PC-3 (cell line): ENCODE measurements at regions not wholly inside any gene's neighbourhood (a gene's known extent, or its start where the extent isn't known, plus 50 kb on each side); places are given as distances from the start of the nearest gene placed in this dataset.

Experiments
- ATAC-seq: fragments of 200-7000 bp; cut with Tn5 transposase; 2 replicates; pipeline ENCODE4 v1.9.1; 2020; ENCODE audit warnings: mild to moderate bottlenecking, moderate library complexity
- BruUV-seq: library from RNA; stranded (reverse); fragments of 400-500 nt; replicated peaks from 2 replicates; lab custom pipeline; 2021; lab: Mats Ljungman, UMichigan
- CTCF ChIA-PET: fragments of 300-600 bp; sonication (Branson Sonifier 250); formaldehyde crosslinking; loops from one replicate; lab custom pipeline; 2022; ENCODE audit warnings: antibody characterized with exemption; lab: Charles Lee
- POLR2A ChIA-PET: fragments of 300-600 bp; sonication (Branson Sonifier 250); formaldehyde crosslinking; loops from one replicate; lab custom pipeline; 2022; ENCODE audit warnings: antibody characterized with exemption; ENCODE audit not compliant: unreplicated experiment; lab: Charles Lee
- DNase-seq: peaks from one replicate; pipeline ENCODE4 v3.0.0-alpha.2; 2015
- H2AFZ ChIP-seq: fragments of 300-600 bp; sonication (generic); 2 replicates; pipeline ENCODE4 v1.6.0; 2016; ENCODE audit warnings: antibody characterized with exemption, low read length
- H3F3A ChIP-seq: fragments of 300-600 bp; sonication (generic); one replicate; pipeline ENCODE4 v1.6.0; 2017; ENCODE audit warnings: antibody characterized with exemption, low read length, control low read depth, mild to moderate bottlenecking; ENCODE audit not compliant: unreplicated experiment
- H3K27ac ChIP-seq: fragments of 300-600 bp; sonication (generic); 2 replicates; pipeline ENCODE4 v1.5.1; 2016; ENCODE audit warnings: mild to moderate bottlenecking, low read length
- H3K27me3 ChIP-seq: fragments of 300-600 bp; sonication (generic); 2 replicates; pipeline ENCODE4 v1.6.1; 2016; ENCODE audit warnings: low read length, mixed read lengths
- H3K36me3 ChIP-seq: fragments of 300-600 bp; sonication (generic); 2 replicates; pipeline ENCODE4 v1.6.1; 2016; ENCODE audit warnings: low read depth, mixed run types, low read length, mixed read lengths
- H3K4me1 ChIP-seq: fragments of 300-600 bp; sonication (generic); 2 replicates; pipeline ENCODE4 v1.5.1; 2016; ENCODE audit warnings: low read length; ENCODE audit not compliant: insufficient read depth
- H3K4me2 ChIP-seq: fragments of 300-600 bp; sonication (generic); 2 replicates; pipeline ENCODE4 v1.6.0; 2016; ENCODE audit warnings: low read length
- H3K4me3 ChIP-seq: fragments of 300-600 bp; sonication (generic); 2 replicates; pipeline ENCODE4 v1.5.1; 2016; ENCODE audit warnings: mild to moderate bottlenecking, low read length, mixed read lengths
- H3K79me2 ChIP-seq: fragments of 300-600 bp; sonication (generic); 2 replicates; pipeline ENCODE4 v1.6.1; 2017; ENCODE audit warnings: low read length, mixed read lengths
- H3K9ac ChIP-seq: fragments of 300-600 bp; sonication (generic); 2 replicates; pipeline ENCODE4 v1.6.0; 2016; ENCODE audit warnings: mild to moderate bottlenecking, low read length
- H3K9me2 ChIP-seq: fragments of 300-600 bp; sonication (generic); replicated peaks from 2 replicates; pipeline ENCODE4 v1.6.1; 2016; ENCODE audit warnings: mixed run types, low read length, mixed read lengths
- H3K9me3 ChIP-seq: fragments of 300-600 bp; sonication (generic); 2 replicates; pipeline ENCODE4 v1.6.1; 2016; ENCODE audit warnings: low read length, mixed read lengths
- H4K20me1 ChIP-seq: fragments of 300-600 bp; sonication (generic); 2 replicates; pipeline ENCODE4 v1.6.1; 2016; ENCODE audit warnings: low read length, mixed read lengths
- EZH2 ChIP-seq: fragments of 300-600 bp; sonication (generic); IDR thresholded peaks from one replicate; pipeline ENCODE4 v1.6.1; 2017; ENCODE audit warnings: antibody characterized with exemption, mild to moderate bottlenecking, low read length; ENCODE audit not compliant: unreplicated experiment
- EZH2phosphoT487 ChIP-seq: fragments of 300-600 bp; sonication (generic); IDR thresholded peaks from 2 replicates; pipeline ENCODE4 v1.6.1; 2018; ENCODE audit warnings: mild to moderate bottlenecking, antibody characterized with exemption, low read length, borderline replicate concordance
- intact Hi-C: fragments of 100-400 bp; cut with micrococcal nuclease; formaldehyde crosslinking; loops from 2 replicates; pipeline ENCODE4 v1.9.0; 2023
- TF ChIP-seq, protein P1 (sequence below): fragments of 300-600 bp; sonication (generic); conservative IDR thresholded peaks from 2 replicates; pipeline ENCODE4 v1.5.1; 2017; ENCODE audit warnings: antibody characterized with exemption, low read depth, mild to moderate bottlenecking, low read length

DNA sequence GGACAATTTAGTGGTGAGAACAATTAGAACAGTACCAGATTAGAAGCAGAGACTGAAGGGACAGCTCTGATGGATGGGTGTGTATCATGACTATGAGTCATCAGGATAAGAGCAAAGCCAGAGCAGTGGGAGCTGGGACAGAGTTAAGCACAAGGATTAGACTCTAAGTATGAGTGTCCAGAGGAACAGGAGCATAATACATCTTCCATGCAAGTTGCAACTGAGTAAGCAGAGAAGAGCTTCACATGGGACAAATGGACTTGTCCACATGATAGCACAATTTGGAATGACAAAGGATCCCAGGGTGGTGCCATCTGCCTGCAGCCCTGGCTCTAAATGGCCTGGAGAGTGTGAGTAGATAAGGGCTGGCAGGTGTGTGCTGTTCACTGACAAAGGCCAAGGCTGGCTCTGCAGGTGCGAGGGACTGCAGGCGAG lies 226.4 kb upstream of the CAND1 start:
- DNase-seq (peak; percentile 69), ATAC-seq (peak; percentile 68)
- peaks cover 8% of the 10 kb centered on the region for H3F3A ChIP-seq
- TF ChIP-seq EZH2phosphoT487 (no peak), EZH2 (no peak)
- TF ChIP-seq, protein P1, sequence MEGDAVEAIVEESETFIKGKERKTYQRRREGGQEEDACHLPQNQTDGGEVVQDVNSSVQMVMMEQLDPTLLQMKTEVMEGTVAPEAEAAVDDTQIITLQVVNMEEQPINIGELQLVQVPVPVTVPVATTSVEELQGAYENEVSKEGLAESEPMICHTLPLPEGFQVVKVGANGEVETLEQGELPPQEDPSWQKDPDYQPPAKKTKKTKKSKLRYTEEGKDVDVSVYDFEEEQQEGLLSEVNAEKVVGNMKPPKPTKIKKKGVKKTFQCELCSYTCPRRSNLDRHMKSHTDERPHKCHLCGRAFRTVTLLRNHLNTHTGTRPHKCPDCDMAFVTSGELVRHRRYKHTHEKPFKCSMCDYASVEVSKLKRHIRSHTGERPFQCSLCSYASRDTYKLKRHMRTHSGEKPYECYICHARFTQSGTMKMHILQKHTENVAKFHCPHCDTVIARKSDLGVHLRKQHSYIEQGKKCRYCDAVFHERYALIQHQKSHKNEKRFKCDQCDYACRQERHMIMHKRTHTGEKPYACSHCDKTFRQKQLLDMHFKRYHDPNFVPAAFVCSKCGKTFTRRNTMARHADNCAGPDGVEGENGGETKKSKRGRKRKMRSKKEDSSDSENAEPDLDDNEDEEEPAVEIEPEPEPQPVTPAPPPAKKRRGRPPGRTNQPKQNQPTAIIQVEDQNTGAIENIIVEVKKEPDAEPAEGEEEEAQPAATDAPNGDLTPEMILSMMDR = no peak
- H3K79me2 ChIP-seq = no peaks in the 10 kb centered on the region
- no peaks in the 10 kb centered on the region for H3K9me2 ChIP-seq
- no peaks in the 10 kb centered on the region for H3K9me3 ChIP-seq
- CTCF ChIA-PET = no interaction called here
- H4K20me1 ChIP-seq = no peaks in the 10 kb centered on the region
- POLR2A ChIA-PET = interaction anchor here (0.6 kb wide), 1 partner anchor 13 kb away, joined by 3 read pairs; no protein-coding TSS in a partner anchor
- H2AFZ ChIP-seq = no peak overlapping the region
- H3K27me3 ChIP-seq = no peaks in the 10 kb centered on the region
- BruUV-seq = no TSS peak
- H3K9ac ChIP-seq = no peak overlapping the region
- no peak overlapping the region for H3K27ac ChIP-seq
- H3K4me3 ChIP-seq = no peak overlapping the region
- H3K4me2 ChIP-seq = peak overlapping the region; percentile 18
- intact Hi-C loops = no loop called here
- peaks cover 71% of the 10 kb centered on the region for H3K4me1 ChIP-seq
- H3K36me3 ChIP-seq = no peaks in the 10 kb centered on the region

DNA sequence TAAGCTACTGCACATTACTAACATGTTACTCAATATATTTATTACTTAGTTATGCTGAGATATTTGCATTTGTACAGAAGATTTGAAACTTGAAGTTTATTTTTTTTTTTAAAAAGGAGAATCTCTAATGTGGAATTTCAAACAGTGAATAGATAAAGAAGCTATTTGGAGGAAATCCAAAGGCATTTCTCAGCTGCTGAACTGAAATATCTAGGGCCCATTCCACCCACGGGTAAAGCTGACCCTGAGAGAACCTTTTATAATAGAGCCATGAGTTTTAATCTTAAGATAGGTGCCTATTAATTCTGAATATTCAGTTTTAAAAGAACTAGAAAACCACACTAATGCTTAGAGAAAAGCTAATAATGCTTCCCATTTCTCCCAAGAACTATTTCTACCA lies 225.4 kb upstream of the CAND1 start:
- Histone ChIP-seq H3K9me2 (no peaks in the 10 kb centered on the region), H3K9ac (no peak overlapping the region), H3K27me3 (no peaks in the 10 kb centered on the region), H3K9me3 (no peaks in the 10 kb centered on the region), H4K20me1 (no peaks in the 10 kb centered on the region), H3K4me3 (no peak overlapping the region), H3K79me2 (no peaks in the 10 kb centered on the region), H3K27ac (no peak overlapping the region), H3K36me3 (no peaks in the 10 kb centered on the region), H2AFZ (no peak overlapping the region), H3K4me2 (no peak overlapping the region), H3F3A (peaks cover 11% of the 10 kb centered on the region), H3K4me1 (peaks cover 81% of the 10 kb centered on the region)
- TF ChIP-seq, protein P1 = no peak
- TF ChIP-seq EZH2phosphoT487 (no peak), EZH2 (no peak)
- DNase-seq (no peak), ATAC-seq (no peak)
- CTCF ChIA-PET = no interaction called here
- POLR2A ChIA-PET = interaction anchor here (0.6 kb wide), 1 partner anchor 434 kb away, joined by 4 read pairs; no protein-coding TSS in a partner anchor
- no TSS peak for BruUV-seq
- intact Hi-C loops = no loop called here

DNA sequence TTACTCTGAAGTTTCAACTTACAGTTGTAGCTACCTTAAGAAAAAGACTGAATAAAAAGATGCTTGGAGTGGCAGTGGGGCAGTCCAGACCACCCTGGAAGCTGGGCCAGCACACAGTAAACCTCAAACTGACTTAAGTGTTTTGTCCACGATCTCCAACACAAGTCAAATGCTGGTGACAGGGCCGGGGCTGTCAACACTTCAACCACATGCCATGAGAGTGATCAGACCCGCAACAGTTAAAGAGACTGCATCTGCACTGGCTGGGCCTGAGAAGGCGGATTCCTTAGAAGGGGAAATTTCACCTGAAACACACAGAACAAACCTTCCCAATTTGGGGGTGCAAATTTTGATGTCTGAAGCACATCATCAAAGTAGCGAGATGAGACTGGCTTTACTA lies 223.5 kb upstream of the CAND1 start:
- CTCF ChIA-PET = no interaction called here
- H3K36me3 ChIP-seq = no peaks in the 10 kb centered on the region
- H3K4me1 ChIP-seq = peaks cover 66% of the 10 kb centered on the region
- H3K27ac ChIP-seq = peak overlapping the region; percentile 16
- H3K9ac ChIP-seq = no peak overlapping the region
- H3K9me2 ChIP-seq = no peaks in the 10 kb centered on the region
- H3K9me3 ChIP-seq = no peaks in the 10 kb centered on the region
- H3K4me3 ChIP-seq = no peak overlapping the region
- intact Hi-C loops = no loop called here
- ATAC-seq = no peak
- H2AFZ ChIP-seq = no peak overlapping the region
- H3K4me2 ChIP-seq = peak overlapping the region; percentile 50
- no peaks in the 10 kb centered on the region for H3K27me3 ChIP-seq
- POLR2A ChIA-PET = no interaction called here
- TF ChIP-seq EZH2 = no peak
- TF ChIP-seq, protein P1 = no peak
- TF ChIP-seq EZH2phosphoT487 = no peak
- H3F3A ChIP-seq = peaks cover 11% of the 10 kb centered on the region
- BruUV-seq = no TSS peak
- H4K20me1 ChIP-seq = no peaks in the 10 kb centered on the region
- no peak for DNase-seq
- H3K79me2 ChIP-seq = no peaks in the 10 kb centered on the region
